K562 (cell line): ENCODE measurements at regions not wholly inside any gene's neighbourhood (a gene's known extent, or its start where the extent isn't known, plus 50 kb on each side); places are given as distances from the start of the nearest gene placed in this dataset.

Experiments used
- DPF2 ChIP-seq: fragments of 450-650 bp; IDR thresholded peaks from 2 replicates; pipeline ENCODE4 v1.6.1; 2016
- MED1 ChIP-seq: sonication (generic); formaldehyde crosslinking; IDR thresholded peaks from 2 replicates; pipeline ENCODE4 v1.8.1; 2023; ENCODE audit warnings: missing genetic modification reagents, borderline replicate concordance
- PCBP1 ChIP-seq: fragments of 200-400 bp; formaldehyde crosslinking; IDR thresholded peaks from 2 replicates; pipeline ENCODE4 v1.6.1; 2018; ENCODE audit warnings: mild to moderate bottlenecking, low read depth, low read length; ENCODE audit not compliant: poor library complexity, severe bottlenecking
- ZNF436 ChIP-seq: fragments of 250-450, 450-650 bp; sonication (Bioruptor Pico); formaldehyde crosslinking; IDR thresholded peaks from 2 replicates; pipeline ENCODE4 v1.7.0; 2020; ENCODE audit warnings: mild to moderate bottlenecking
- ZNF57 ChIP-seq: fragments of 450-650 bp; formaldehyde crosslinking; IDR thresholded peaks from 2 replicates; pipeline ENCODE4 v1.4.0; 2020; ENCODE audit warnings: mild to moderate bottlenecking, moderate library complexity
- TF ChIP-seq, protein P1 (sequence below), 2 experiments: fragments of 450-650 bp in 1 of 2; sonication (generic) in 1 of 2; formaldehyde crosslinking in 1 of 2; IDR thresholded peaks; 2 replicates each; pipeline versions ENCODE4 v1.7.1 to v1.9.0; 2016 to 2022; ENCODE audit warnings: inconsistent platforms in 1 of 2, mild to moderate bottlenecking in 1 of 2, missing genetic modification reagents in 1 of 2
- TF ChIP-seq, protein P2 (sequence below): fragments of 450-650 bp; IDR thresholded peaks from 2 replicates; pipeline ENCODE4 v1.6.1; 2014; ENCODE audit warnings: low read depth, mild to moderate bottlenecking, moderate library complexity, borderline replicate concordance
- TF ChIP-seq, protein P3 (sequence below): fragments of 250-450 bp; sonication (Bioruptor Pico); IDR thresholded peaks from 2 replicates; pipeline ENCODE4 v1.4.0; 2020

DNA sequence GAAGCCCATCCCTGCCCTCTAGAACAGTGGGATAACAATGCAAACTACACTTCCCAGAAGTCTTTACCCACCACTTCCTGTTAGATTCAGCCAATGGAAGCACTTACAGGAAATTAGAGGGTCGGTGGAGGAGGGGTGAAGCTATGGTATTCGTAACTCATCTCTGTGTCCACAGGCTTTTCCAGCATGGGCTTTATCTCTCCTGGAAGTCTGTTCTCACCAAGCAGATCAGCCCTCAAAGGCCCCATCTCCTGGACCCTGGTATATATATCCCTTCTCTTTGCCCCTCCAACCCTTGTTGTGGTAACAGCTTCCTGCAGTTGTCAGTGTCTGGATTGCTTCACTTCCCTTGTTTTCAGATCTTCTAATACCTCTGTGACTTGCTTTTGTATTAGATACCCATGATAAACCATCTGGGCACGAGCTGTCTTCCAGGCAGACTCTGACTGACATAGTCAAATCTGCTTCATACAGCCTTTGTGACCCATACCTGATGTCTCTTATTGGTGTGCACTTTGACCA, 475.0 kb upstream of the POU3F3 start (continued):
- TF ChIP-seq, protein P1, sequence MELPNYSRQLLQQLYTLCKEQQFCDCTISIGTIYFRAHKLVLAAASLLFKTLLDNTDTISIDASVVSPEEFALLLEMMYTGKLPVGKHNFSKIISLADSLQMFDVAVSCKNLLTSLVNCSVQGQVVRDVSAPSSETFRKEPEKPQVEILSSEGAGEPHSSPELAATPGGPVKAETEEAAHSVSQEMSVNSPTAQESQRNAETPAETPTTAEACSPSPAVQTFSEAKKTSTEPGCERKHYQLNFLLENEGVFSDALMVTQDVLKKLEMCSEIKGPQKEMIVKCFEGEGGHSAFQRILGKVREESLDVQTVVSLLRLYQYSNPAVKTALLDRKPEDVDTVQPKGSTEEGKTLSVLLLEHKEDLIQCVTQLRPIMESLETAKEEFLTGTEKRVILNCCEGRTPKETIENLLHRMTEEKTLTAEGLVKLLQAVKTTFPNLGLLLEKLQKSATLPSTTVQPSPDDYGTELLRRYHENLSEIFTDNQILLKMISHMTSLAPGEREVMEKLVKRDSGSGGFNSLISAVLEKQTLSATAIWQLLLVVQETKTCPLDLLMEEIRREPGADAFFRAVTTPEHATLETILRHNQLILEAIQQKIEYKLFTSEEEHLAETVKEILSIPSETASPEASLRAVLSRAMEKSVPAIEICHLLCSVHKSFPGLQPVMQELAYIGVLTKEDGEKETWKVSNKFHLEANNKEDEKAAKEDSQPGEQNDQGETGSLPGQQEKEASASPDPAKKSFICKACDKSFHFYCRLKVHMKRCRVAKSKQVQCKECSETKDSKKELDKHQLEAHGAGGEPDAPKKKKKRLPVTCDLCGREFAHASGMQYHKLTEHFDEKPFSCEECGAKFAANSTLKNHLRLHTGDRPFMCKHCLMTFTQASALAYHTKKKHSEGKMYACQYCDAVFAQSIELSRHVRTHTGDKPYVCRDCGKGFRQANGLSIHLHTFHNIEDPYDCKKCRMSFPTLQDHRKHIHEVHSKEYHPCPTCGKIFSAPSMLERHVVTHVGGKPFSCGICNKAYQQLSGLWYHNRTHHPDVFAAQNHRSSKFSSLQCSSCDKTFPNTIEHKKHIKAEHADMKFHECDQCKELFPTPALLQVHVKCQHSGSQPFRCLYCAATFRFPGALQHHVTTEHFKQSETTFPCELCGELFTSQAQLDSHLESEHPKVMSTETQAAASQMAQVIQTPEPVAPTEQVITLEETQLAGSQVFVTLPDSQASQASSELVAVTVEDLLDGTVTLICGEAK (IDR thresholded peaks at IDR 0.05) = peak; percentile 74
- TF ChIP-seq, protein P1 (CRISPR knock-in tag; IDR thresholded peaks at IDR 0.05) = no peak
- TF ChIP-seq, protein P2, sequence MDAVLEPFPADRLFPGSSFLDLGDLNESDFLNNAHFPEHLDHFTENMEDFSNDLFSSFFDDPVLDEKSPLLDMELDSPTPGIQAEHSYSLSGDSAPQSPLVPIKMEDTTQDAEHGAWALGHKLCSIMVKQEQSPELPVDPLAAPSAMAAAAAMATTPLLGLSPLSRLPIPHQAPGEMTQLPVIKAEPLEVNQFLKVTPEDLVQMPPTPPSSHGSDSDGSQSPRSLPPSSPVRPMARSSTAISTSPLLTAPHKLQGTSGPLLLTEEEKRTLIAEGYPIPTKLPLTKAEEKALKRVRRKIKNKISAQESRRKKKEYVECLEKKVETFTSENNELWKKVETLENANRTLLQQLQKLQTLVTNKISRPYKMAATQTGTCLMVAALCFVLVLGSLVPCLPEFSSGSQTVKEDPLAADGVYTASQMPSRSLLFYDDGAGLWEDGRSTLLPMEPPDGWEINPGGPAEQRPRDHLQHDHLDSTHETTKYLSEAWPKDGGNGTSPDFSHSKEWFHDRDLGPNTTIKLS = no peak
- TF ChIP-seq DPF2 = no peak
- no peak for TF ChIP-seq MED1 (CRISPR knock-in tag)
- no peak for TF ChIP-seq PCBP1
- no peak for TF ChIP-seq ZNF57 (CRISPR knock-in tag)
- TF ChIP-seq, protein P3, sequence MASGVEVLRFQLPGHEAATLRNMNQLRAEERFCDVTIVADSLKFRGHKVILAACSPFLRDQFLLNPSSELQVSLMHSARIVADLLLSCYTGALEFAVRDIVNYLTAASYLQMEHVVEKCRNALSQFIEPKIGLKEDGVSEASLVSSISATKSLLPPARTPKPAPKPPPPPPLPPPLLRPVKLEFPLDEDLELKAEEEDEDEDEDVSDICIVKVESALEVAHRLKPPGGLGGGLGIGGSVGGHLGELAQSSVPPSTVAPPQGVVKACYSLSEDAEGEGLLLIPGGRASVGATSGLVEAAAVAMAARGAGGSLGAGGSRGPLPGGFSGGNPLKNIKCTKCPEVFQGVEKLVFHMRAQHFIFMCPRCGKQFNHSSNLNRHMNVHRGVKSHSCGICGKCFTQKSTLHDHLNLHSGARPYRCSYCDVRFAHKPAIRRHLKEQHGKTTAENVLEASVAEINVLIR (CRISPR knock-in tag) = no peak
- no peak for TF ChIP-seq ZNF436 (CRISPR knock-in tag)
- TF ChIP-seq, all 486 proteins: peak for 6
